NB4 (cell line): ENCODE measurements at regions not wholly inside any gene's neighbourhood (a gene's known extent, or its start where the extent isn't known, plus 50 kb on each side); places are given as distances from the start of the nearest gene placed in this dataset.

Experiments used
- CTCF ChIP-seq: IDR thresholded peaks from one replicate; pipeline ENCODE4 v1.5.1; 2012; ENCODE audit warnings: low read depth, low read length
- MYC ChIP-seq: IDR thresholded peaks from 2 replicates; pipeline ENCODE4 v1.6.1; 2011; ENCODE audit warnings: low read depth, low read length

- no peak for TF ChIP-seq CTCF
- no peak for TF ChIP-seq MYC
Observed at GRCh38 chr7:378551-379455, 88.8 kb downstream of the FOXL3 start.
